GM18907 (cell line): ENCODE measurements at regions not wholly inside any gene's neighbourhood (a gene's known extent, or its start where the extent isn't known, plus 50 kb on each side); places are given as distances from the start of the nearest gene placed in this dataset.

ENCODE experiments used
- ATAC-seq: cut with Tn5 transposase; IDR thresholded peaks from one replicate; pipeline ENCODE4 v1.9.1; 2021; ENCODE audit warnings: mild to moderate bottlenecking, moderate library complexity; ENCODE audit not compliant: unreplicated experiment

- no peak for ATAC-seq
These were observed 245.9 kb downstream of the TFCP2L1 start for GRCh38 chr2:121038891-121039616.

GRCh38 chr2:121039679-121040078 lies 245.3 kb downstream of the TFCP2L1 start:
- ATAC-seq, result no peak

- no peak for ATAC-seq
These were observed 243.5 kb downstream of the TFCP2L1 start for GRCh38 chr2:121041516-121041915.

- no peak for ATAC-seq
These were observed 241.8 kb downstream of the TFCP2L1 start for GRCh38 chr2:121043061-121043826.

GRCh38 chr2:121043827-121044222 lies 241.2 kb downstream of the TFCP2L1 start:
- ATAC-seq, result no peak

GRCh38 chr2:121044412-121044811 lies 240.6 kb downstream of the TFCP2L1 start:
- ATAC-seq, result no peak

- no peak for ATAC-seq
These were observed 239.8 kb downstream of the TFCP2L1 start for GRCh38 chr2:121045245-121045644.

- ATAC-seq, result no peak
These were observed 238.7 kb downstream of the TFCP2L1 start for GRCh38 chr2:121046335-121046734.

GRCh38 chr2:121047383-121047782 lies 237.6 kb downstream of the TFCP2L1 start:
- no peak for ATAC-seq

- ATAC-seq, result no peak
These were observed 235.9 kb downstream of the TFCP2L1 start for GRCh38 chr2:121049131-121049530.

GRCh38 chr2:121049950-121050585 lies 234.9 kb downstream of the TFCP2L1 start:
- no peak for ATAC-seq

- no peak for ATAC-seq
These were observed 233.7 kb downstream of the TFCP2L1 start for GRCh38 chr2:121051311-121051710.

GRCh38 chr2:121052023-121052422 lies 233.0 kb downstream of the TFCP2L1 start:
- no peak for ATAC-seq

GRCh38 chr2:121052521-121052920 lies 232.5 kb downstream of the TFCP2L1 start:
- no peak for ATAC-seq

GRCh38 chr2:121055088-121055487 lies 229.9 kb downstream of the TFCP2L1 start:
- ATAC-seq, result no peak

- no peak for ATAC-seq
These were observed 229.5 kb downstream of the TFCP2L1 start for GRCh38 chr2:121055501-121055900.

GRCh38 chr2:121058852-121059558 lies 226.0 kb downstream of the TFCP2L1 start:
- no peak for ATAC-seq

GRCh38 chr2:121059651-121060649 lies 225.1 kb downstream of the TFCP2L1 start:
- ATAC-seq, result no peak

GRCh38 chr2:121061633-121062032 lies 223.4 kb downstream of the TFCP2L1 start:
- ATAC-seq, result no peak

GRCh38 chr2:121063471-121063870 lies 221.5 kb downstream of the TFCP2L1 start:
- no peak for ATAC-seq
